Spinal cord (tissue), 9 donors: ENCODE measurements at regions not wholly inside any gene's neighbourhood (a gene's known extent, or its start where the extent isn't known, plus 50 kb on each side); places are given as distances from the start of the nearest gene placed in this dataset.

Source experiments
- DNase-seq, 6 donors: peaks; one replicate each; pipeline versions ENCODE4 v3.0.0 to v3.0.0-alpha.2; 2013 to 2015; ENCODE audit warnings: low spot score in 6 of 6, low read depth in 4 of 6
- H3K27ac ChIP-seq: one replicate; pipeline ENCODE4 v1.5.1; 2013; ENCODE audit warnings: low read depth, low read length, control low read depth
- H3K27me3 ChIP-seq: one replicate; pipeline ENCODE4 v1.6.1; 2013; ENCODE audit warnings: low read length; ENCODE audit not compliant: control insufficient read depth, insufficient read depth
- H3K36me3 ChIP-seq: one replicate; pipeline ENCODE4 v1.6.1; 2013; ENCODE audit warnings: low read length; ENCODE audit not compliant: control insufficient read depth, insufficient read depth
- H3K4me1 ChIP-seq: one replicate; pipeline ENCODE4 v1.6.1; 2013; ENCODE audit warnings: low read length; ENCODE audit not compliant: control insufficient read depth, insufficient read depth
- H3K4me3 ChIP-seq: one replicate; pipeline ENCODE4 v1.5.1; 2013; ENCODE audit warnings: low read depth, low read length, control low read depth
- H3K9me3 ChIP-seq: one replicate; pipeline ENCODE4 v1.6.1; 2013; ENCODE audit warnings: low read length; ENCODE audit not compliant: control insufficient read depth, insufficient read depth
- WGBS: methylation state at CpG from one replicate; pipeline ENCODE4 v1.1.5; 2013; ENCODE audit warnings: missing lambda C conversion rate; ENCODE audit not compliant: insufficient coverage; 5-methylcytosine and 5-hydroxymethylcytosine counted together
- donor health status: healthy.

GRCh38 chr13:42715909-42716308, 65.5 kb upstream of the FAM216B start:
- H3K27me3 ChIP-seq: no peaks in the 10 kb centered on the region
- H3K36me3 ChIP-seq: no peaks in the 10 kb centered on the region
- H3K4me3 ChIP-seq: no peak overlapping the region
- no peaks in the 10 kb centered on the region for H3K9me3 ChIP-seq
- DNase-seq: no peak
- WGBS: 82% methylated on average over 1 of the region's 3 CpGs
- H3K4me1 ChIP-seq: no peaks in the 10 kb centered on the region
- H3K27ac ChIP-seq: no peak overlapping the region

GRCh38 chr13:42717176-42717575, 64.2 kb upstream of the FAM216B start:
- Histone ChIP-seq H3K4me3 (no peak overlapping the region), H3K4me1 (no peaks in the 10 kb centered on the region), H3K9me3 (no peaks in the 10 kb centered on the region), H3K27ac (no peak overlapping the region), H3K36me3 (no peaks in the 10 kb centered on the region), H3K27me3 (no peaks in the 10 kb centered on the region)
- DNase-seq: peak in 1 of 6 donors; percentile 54
- WGBS: no CpG with 5 or more reads among the region's 1 CpG

DNA sequence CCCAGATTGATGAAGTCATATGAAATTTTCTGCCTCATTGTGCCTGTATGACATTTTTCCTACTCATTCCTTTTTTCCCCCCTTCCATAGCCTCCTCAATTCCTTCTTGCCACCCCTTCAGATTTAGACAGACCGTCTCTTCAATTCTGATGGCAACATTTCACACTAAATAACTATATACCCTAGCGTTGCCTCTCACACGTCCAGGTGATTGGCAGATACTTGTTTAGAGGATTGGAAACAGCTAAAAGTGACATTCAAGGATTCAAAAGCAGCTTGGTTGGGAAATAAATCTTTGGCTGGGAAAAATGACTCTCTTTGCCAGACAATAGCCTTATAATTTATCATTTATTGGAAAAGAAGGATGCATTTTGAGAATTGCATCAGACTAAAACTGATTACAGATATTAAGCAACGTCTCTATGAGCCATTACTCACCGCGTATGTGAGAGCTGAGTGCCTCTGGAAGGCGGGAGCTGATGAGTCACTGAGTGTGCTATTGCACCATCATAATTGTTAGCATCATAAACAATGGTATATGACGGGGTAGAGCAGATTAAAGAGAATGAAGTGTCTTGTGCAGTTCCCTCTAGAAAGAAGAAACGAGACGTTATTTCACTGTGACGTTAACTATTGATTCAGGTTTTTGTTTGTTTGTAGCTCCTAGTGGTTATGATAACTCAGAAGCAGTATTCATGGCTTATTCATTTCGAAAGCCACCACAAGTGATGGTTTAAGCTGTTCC, 61.1 kb upstream of the FAM216B start:
- WGBS: 88% methylated on average over 4 of the region's 12 CpGs
- DNase-seq: peak in 1 of 6 donors; percentile 36
- no peaks in the 10 kb centered on the region for H3K4me1 ChIP-seq
- H3K9me3 ChIP-seq: no peaks in the 10 kb centered on the region
- H3K36me3 ChIP-seq: no peaks in the 10 kb centered on the region
- no peak overlapping the region for H3K27ac ChIP-seq
- no peak overlapping the region for H3K4me3 ChIP-seq
- H3K27me3 ChIP-seq: no peaks in the 10 kb centered on the region

DNA sequence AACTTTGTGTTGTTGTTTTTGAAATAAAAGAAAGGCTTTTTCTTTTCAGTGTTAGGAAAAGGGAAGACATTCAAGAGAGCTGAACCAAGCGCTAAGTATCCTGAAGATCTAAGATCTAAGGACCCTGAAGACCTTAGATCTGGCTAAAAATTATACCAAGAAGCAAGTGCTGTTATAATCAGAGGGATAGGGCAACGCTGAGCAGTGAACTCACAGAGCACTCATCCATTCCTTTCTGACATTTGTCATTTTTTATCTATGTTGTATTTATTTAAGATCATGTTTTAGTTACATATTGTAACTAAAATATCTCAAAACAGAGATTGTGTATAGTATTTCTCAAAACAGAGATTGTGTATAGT, 60.5 kb upstream of the FAM216B start:
- no peaks in the 10 kb centered on the region for H3K36me3 ChIP-seq
- H3K27me3 ChIP-seq: no peaks in the 10 kb centered on the region
- DNase-seq: no peak
- no peaks in the 10 kb centered on the region for H3K4me1 ChIP-seq
- H3K27ac ChIP-seq: no peak overlapping the region
- no peak overlapping the region for H3K4me3 ChIP-seq
- WGBS: no CpG with 5 or more reads among the region's 2 CpGs
- H3K9me3 ChIP-seq: no peaks in the 10 kb centered on the region

GRCh38 chr13:42722883-42723539, 58.4 kb upstream of the FAM216B start:
- no CpG with 5 or more reads among the region's 4 CpGs for WGBS
- H3K9me3 ChIP-seq: no peaks in the 10 kb centered on the region
- no peaks in the 10 kb centered on the region for H3K36me3 ChIP-seq
- no peak overlapping the region for H3K4me3 ChIP-seq
- DNase-seq: no peak
- H3K27me3 ChIP-seq: no peaks in the 10 kb centered on the region
- H3K27ac ChIP-seq: no peak overlapping the region
- no peaks in the 10 kb centered on the region for H3K4me1 ChIP-seq

GRCh38 chr13:42728507-42729180, 52.7 kb upstream of the FAM216B start:
- Histone ChIP-seq H3K27ac (no peak overlapping the region), H3K4me1 (no peaks in the 10 kb centered on the region), H3K9me3 (no peaks in the 10 kb centered on the region), H3K36me3 (no peaks in the 10 kb centered on the region), H3K27me3 (no peaks in the 10 kb centered on the region), H3K4me3 (no peak overlapping the region)
- 68% methylated on average over 5 of the region's 8 CpGs for WGBS
- DNase-seq: no peak

DNA sequence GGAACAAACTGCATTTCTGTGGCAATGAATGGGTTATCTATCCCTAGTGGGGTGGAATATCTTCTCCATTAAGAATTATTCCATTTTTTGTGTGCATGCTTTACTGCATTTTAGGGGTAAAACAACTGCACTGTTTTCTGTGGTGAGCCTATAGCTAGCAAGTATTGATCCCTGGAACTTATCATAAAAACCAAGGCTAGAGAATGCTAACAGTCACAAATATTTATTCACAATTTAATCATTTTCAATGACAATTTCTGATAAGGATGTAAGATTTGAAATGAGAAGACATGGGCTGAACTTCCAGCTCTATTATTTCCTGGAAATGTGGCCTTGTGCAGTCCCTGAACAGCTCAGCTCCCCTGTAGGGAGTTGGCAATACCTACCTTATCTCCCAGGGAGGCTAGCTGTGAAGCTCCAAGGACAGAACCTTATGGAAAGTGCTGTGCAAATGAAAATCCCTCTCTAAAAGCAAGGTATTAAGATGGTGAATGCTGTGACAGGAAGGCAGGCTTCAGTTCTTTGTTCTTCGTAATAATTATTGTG, 51.5 kb upstream of the FAM216B start:
- no peaks in the 10 kb centered on the region for H3K36me3 ChIP-seq
- no peak overlapping the region for H3K27ac ChIP-seq
- H3K9me3 ChIP-seq: no peaks in the 10 kb centered on the region
- no peak for DNase-seq
- no peaks in the 10 kb centered on the region for H3K4me1 ChIP-seq
- no peak overlapping the region for H3K4me3 ChIP-seq
- no CpG with 5 or more reads among the region's 1 CpG for WGBS
- no peaks in the 10 kb centered on the region for H3K27me3 ChIP-seq
